Stimulated activated CD4-positive, alpha-beta T cell treated with anti-CD3 and anti-CD28 coated beads, Interleukin-15, amount 100 ng/mL, for 48 hours (primary cell): ENCODE measurements at regions not wholly inside any gene's neighbourhood (a gene's known extent, or its start where the extent isn't known, plus 50 kb on each side); places are given as distances from the start of the nearest gene placed in this dataset.

ENCODE experiments used
- DNase-seq, 2 donors: peaks; one replicate each; pipeline ENCODE4 v3.0.0-alpha.2; 2020; ENCODE audit warnings: low read depth in 2 of 2

DNA sequence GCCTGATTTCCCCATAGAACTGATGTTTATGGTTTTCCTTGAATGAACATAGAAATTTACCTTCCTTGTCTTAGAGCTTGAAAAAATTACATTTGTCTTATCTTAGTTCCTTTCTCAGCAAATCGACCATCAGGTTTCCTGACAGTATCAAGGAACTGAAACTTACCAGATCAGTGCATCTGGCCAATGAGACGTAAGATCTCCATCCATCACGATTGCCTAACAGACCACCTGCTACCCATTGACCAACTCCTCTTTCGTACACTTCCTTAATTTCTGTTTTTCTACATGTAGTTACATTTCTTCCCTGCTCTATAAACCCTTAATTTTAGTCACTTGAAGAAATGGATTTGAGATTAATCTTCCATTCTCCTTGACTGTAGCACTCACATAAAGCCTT is 57.4 kb upstream of the TMPRSS15 start:
- DNase-seq: no peak

DNA sequence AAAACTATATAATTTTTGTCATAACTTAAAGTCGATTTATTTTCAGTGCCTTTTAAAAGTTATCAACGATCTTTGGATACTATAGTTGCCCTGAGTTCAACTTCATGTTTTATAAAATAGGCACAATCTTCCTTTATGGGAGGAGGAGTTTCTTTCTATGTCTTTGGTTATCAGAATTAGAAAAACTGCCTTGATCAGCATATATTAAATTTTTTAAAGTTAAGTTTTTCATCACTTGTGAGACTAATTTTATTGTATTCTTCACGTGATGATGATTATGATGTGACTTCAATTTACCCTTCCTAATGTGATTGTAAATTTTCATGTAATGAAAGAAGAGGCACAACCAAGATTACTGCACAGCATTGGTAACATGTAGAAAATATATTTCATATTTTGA is 58.2 kb upstream of the TMPRSS15 start:
- DNase-seq: no peak

DNA sequence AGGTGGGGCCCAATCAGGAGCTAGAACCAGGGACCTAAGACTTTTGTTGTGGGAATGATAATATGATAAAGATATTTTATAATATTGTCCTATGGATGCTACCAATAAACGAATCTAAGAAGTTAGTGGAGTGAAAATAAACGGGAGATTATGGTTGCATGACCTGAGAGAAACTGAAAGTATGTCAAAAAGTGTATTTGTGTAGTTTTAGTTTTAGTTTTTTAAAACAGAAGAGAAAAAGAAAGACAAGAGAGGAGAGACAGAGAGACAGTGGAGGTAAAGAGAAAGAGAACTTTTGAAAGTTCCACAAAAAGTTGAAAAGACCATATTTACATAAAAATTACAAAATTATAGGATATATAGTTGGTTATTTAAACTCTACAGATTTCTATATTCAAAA is 64.1 kb upstream of the TMPRSS15 start:
- DNase-seq: no peak

DNA sequence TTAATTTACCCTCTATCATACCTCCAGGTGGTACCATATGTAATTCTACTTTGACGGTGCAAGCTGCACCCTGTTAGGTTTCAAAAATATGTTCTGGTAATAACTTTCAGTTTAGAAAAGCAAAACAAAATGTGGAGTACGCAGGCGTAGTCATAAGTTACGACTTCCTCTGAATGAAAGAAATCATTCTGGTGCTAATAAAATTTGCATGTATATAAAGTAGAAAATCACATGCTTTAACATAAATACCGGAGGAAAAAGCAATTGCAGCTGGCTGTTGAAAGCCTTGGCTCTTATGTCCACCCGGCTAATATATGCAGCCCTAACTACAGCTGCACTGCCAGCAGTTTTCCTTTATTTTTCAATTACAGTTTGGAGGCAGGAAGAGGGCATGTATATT is 65.2 kb upstream of the TMPRSS15 start:
- DNase-seq: no peak

DNA sequence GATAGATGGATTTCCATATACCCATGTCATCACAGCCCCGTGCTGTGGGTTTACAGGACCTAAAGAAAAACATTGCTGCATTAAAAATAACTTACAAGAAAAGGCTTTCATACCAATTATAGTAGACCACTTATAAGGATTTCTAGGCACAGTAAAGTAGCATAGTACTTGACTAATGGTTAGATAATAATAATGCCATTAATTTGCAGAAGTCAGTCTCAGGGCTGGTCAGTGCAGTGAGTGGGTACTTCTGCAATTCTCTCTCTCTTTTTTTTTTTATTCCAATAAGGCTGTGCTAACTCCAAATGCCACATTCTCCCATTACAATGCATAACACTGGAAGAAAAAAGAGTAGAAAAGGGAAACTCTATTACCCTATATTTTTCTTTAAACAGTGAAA is 73.1 kb upstream of the TMPRSS15 start:
- no peak for DNase-seq

DNA sequence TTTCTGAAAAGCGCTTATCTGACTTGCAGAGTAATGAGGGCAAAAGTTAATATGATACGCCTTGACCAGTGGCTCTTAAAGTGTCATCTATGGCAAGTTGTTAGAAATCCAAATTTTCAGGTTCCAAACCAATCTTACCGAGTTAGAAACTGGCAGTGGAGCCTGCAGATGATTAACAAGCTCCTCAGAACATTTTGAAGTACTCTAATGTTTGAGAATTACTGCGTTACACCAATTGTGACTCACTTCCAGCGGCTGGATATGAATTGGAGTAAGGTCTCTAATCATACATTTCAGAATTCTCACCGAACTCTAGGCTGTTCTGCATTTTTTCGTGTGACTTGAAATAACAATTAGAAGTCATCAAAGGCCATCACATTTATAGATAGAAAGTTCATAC is 73.5 kb upstream of the TMPRSS15 start:
- DNase-seq: no peak

DNA sequence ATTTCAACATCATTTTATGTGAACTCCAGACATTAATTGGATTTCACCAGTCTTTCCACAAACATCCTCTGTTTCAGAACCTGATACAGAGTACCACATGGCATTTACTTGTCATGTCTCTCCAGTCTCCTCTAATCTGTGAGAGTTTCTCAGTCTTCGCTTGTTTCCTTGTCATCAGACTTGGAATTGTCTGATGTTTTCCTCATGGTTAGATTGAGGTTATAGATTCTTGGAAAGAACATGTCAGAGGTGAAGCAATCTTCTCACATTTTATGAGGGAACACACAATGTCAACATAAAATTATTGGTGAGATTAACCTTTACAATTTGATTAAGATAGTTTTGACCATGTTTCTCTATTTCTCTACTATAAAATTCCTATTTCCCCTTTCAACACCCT is 74.9 kb upstream of the TMPRSS15 start:
- no peak for DNase-seq

DNA sequence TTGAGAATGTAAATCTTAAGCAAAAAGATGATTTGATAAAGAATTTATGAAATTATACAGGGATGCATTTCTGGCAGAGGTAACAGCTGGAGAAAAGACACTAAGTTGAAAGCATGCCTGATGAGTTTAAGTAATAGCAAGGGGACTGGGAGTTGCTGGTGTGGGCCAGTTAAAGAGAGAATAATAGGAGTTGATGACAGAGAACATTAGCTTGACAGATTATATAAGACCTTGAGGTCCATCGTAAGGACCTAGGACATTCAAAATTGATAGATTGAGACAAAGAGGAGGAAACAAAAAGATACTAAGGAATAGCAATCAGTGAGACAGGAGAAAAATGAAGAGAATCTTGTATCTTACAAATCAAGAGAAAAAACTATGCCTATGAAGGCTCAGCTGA is 84.7 kb upstream of the TMPRSS15 start:
- no peak for DNase-seq

DNA sequence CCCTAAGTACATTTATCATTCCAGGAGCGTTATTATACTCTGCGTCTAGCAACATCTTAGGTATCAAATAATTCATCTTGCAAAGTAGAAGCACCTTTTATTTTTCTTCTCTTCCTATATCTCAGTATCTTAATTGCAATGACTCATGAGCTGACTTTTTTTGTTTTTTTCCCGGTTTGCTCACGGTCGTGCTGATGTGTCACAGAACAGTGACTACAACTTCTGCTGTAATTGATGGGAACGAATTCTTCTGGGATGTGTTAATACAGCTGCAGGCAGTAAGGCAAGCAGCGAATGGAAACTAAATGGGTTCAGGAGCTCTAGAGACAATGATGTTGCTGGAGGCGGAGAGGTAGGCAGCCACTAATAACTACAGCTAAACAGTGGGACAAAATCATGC is 89.8 kb upstream of the TMPRSS15 start:
- DNase-seq: no peak

DNA sequence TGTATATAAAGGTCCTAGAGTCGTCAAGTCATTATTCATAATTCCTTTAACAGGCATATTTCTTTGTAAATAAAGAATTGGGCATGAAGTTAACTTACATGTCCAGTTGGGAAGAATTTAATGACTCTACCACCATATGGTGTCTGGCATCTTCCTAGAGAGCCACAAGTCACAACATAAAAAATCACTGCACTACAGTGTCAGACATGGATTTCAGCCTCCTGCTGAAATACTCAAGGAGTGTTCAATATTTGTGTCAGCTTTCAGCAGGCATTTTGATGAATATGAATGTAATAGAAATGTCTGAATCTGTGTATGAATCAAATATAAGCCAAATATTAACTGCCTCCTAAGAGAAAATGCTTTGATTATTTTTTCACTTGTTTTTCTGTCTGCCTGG is 91.9 kb upstream of the TMPRSS15 start:
- DNase-seq: no peak

DNA sequence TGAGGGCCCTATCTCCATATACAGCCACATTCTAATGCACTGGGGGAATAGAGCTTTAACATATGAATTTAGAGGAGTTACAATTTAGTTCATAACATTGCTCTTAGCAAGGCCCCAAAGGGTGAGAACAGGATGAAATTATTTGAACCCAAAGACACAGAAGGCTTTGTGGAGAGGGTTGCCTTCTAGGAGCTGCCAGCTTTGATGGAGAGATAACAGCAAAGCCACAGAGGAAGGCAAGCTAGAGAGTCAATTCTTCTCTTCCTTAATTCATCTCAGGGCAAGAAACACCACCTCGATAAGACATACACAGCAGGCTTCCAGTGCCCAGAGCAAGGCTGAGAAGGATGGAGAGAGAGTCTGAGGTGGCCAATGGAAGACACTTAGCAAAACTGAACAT is 94.8 kb upstream of the TMPRSS15 start:
- no peak for DNase-seq

DNA sequence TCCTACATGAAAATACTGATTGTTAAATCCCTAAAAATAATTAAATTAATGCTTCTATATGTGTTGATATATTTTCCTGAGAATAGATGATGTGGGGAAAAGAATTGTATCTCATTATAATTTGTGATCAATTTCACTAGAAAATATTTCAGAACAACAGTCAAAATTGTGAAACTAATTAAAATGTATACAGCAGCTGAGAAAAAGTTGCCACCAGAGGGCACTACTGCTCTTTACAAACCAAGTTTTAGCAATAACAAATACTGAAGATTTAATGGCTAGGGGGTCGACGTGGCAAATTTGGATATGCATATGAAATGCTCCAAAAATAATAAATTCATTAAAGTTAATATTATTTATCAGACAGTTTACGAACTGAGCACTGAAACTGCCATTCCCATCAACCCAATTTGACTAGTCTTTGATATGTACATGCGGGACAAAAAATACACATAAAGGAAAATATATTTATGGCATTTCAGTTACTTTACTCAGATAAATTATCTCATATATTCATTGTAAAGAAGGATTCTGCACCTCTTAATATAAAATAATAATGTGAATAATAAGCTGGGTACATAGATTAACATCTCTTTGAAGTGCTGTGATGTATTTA is 96.3 kb upstream of the TMPRSS15 start:
- peak in 1 of 2 donors; percentile 8 for DNase-seq

DNA sequence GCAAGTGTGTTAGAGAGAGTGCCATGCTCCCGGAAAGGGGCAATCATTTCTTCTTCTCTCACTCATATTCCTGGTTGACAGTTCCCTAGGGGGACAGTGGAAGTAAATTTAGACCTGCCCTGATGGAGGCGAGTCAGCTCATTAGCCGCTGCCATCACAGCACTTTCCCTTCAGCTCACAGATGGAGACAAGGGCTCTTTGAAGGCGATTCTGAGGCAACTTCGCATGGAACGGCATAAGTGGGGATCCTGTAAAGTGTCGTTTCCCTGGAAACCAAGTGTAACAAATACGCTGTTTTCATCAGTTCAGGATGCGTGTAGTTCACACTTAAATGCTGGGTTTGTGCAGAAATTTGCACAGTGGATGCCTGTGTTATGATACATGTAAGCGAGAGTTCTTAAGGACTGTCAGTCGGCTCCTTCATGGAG is 114.5 kb upstream of the TMPRSS15 start:
- no peak for DNase-seq

DNA sequence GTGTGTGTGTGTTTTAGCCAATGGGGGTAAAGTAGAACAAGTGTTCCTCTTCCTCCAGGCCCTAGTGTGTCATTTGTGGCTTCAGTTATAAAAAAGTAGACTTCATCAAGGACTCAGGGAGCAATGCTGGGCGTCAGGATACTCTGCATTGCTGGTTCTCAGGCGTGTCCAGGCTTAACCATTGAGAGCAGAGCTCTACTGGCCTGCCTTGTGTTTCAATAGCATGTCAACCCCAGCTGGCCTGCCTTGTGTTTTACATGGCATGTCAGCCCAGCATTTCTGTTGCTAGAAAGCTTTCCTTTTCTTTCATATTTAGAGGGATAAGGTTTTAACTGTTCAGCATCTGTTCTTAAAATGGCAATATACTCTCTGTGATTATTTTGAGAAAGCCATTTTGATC is 117.6 kb upstream of the TMPRSS15 start:
- DNase-seq: no peak

DNA sequence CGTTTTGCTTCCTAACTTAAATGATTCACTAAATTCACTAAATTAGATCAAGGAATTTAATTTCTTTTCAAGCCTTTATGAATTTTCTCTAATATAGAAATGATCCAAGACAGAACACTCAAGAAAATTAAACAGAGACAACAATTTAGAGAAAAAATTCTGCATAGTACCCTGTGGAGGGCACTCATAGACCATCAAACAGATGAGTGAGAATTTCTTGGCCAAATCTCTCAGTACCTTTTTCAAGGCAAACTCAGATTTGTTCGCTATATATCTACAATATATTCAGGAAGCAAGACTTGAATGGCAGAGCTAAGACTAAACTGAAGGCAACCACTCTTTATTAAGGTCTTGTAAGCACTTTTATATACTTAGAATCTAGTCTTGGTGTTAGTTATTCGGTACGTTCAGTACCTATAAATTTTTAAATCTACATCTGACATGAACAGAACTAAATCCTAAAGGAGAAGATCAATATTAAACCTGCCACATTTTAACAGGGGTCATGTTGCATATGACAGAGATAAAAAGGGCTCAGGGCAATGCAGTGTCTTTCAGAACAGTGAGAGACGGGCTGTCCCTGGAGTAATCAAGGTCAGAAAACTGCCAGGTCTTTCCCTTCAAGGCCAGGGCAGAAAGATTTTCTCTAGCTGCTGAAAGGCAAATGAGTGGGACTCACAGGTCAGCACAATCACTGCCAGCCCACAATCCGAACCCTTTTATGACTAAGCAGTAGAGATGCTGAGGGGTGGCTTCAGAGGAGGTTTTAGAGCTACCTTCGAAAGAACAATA is 118.8 kb upstream of the TMPRSS15 start:
- DNase-seq: no peak

DNA sequence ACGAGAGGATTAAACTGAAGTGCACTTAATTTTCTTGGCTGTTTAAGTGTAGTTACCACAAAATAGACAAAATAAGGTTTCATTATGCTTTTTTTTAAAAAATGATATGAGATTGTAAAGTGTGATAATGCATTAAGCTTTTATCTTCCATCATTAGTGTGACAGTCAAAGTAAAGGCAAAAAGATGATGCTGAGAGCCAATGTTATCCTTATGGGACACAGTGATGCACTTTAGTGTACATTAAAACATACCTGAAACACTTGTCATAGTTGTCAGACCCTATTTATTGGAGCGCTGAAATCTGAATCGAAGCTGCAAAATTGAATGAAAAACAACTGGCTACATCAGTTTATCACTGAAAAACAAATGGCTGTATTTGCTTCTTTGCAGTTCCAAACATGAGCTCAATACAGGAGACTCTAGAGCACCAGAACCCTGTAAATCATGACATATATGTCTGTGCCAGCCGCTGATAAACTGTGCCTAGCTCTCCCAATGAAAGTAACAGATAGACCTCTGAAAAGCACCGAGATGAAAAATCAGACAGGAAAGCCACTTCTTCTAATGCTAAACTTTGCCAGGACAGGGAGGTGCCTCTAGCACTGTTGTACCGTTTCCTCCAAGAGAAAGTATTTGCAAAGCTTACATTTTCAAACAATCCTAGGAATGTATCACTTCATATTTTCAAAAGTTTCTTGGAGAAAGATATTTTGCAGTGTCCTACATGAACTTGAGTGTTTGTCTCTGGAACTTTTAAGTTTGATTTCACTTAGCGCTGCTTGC is 120.7 kb upstream of the TMPRSS15 start:
- DNase-seq: no peak

DNA sequence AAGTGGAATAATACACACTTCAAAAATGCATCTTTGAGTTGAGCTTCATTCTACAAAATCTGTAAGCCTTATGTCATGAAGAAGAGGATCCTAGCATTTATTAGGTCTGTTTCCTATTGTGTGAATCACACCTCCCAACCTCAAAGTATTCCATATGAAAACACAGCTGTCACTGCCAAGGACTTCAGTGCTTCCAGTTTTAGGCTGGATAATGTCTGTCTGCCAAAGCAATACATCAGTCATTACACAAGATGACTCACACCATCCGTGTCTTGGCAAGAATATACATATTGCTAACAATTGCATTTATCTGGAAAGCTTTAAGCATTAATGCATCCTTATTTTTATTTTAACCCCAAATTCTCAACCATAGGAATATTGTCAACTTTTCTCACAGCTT is 125.7 kb upstream of the TMPRSS15 start:
- DNase-seq: no peak

DNA sequence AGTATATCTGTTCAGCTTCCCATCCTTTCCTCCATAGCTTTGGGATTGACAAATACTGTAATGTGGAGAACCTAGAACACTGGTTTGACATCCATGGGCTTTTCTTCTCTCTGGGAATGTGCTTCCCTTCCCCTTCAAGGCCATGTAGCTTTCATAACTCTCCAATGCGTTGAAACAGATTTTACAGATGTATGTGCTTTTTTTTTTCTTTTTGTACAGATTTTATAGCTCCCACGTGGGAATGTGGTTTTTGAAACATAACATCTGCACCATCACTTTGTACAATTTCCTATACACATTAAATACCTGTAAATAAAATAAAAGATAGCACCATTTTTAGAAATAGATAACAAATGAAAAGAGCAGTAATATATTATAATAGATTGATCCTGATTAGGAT is 138.5 kb upstream of the TMPRSS15 start:
- no peak for DNase-seq

DNA sequence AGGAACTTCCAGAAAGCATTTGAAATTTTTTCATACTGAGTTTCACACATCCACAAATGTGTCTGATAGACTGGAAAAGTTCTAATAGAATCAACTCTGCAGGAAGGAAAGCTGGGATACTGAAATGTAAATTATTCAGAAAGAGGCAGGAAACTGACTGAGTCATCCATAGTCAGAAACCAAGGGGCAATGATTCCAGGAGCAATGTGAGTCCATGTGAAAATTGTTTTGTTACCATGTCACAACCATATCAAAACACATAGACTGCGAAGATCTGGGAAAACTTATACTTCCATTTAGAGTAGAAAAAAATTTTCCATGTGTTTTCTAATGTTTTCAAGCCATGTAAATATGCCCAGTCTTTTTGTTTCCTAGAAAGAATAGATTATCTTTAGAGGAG is 142.3 kb upstream of the TMPRSS15 start:
- DNase-seq: no peak

DNA sequence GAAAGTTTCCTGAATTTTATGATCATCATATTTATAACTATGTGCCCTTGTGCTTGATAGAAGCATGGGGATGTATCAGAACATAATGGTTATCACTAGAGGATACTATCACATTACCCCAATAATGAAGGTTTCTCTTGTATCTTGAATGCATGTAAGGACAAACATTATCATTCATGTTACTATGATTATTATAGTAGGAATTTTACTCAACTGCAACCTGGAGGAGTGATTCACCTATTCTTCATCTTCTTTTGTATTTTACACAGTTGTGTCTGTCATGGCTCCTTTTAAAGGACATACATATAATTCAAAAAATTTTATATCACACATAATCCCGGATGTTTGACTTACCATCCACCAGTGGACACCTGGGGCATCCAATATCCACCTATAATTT is 143.8 kb upstream of the TMPRSS15 start:
- no peak for DNase-seq

DNA sequence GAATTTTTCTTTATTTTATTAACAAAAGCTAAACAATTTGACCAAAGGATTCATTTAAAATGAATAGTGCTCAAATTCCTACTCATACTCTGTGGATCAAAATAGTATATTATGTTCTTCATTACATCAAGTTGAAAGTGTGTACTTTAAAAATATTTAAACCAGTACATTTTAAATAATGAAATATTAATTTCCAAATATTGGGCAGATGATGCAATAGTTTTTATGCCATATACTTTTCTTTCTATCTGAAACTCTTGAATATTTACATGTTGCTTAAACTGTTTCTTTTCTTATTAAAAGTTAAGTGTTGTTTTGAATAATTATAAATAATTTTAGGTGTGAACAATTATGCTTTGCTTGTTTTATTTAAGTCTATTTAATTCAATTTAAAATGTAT is 144.7 kb upstream of the TMPRSS15 start:
- no peak for DNase-seq

DNA sequence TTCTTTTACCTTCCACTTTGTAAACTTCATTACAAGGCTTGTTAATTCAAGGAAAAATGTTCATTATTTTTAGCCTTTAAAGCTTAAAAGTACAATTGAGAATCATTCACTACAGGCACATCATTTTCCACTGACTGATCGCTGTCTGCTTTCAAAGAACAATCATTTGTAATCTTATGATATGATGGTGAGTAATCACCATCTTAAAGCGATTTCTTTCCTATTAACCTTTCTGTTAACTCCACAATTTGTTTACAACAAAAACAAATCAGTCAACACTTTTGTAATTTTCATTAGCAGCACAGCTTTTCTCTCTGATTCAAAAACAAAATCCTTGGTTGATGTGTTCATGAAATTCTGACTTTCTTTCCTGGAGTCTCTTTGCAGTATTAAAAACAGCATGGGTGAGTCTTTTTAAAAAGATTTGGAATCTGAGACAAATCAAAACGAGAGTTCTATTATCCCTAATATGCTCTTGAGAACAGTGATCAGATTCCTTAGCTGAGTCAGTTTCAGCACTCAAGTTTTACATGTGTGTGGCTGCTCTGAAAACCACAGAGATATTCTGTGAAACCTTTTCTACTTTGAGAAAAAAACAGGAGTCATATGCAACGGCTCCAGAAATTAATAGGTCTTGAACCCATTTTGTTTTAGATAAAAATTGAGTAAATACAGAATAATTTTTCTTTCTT is 145.8 kb upstream of the TMPRSS15 start:
- no peak for DNase-seq
